ENCODE measurements at regions not wholly inside any gene's neighbourhood (a gene's known extent, or its start where the extent isn't known, plus 50 kb on each side); places are given as distances from the start of the nearest gene placed in this dataset.

- TF ChIP-seq ZNF532 (CRISPR knock-in tag; IDR thresholded peaks at IDR 0.05; ENCODE audit: borderline replicate concordance), result no peak
- TF ChIP-seq JUN (CRISPR knock-in tag; IDR thresholded peaks at IDR 0.05), result no peak
- TF ChIP-seq E2F4 (CRISPR knock-in tag; IDR thresholded peaks at IDR 0.05; ENCODE audit: borderline replicate concordance, low read depth), result no peak
- no peak for TF ChIP-seq ATF1 (CRISPR knock-in tag; IDR thresholded peaks at IDR 0.05)
- no peak for TF ChIP-seq GRHL2 (CRISPR knock-in tag; IDR thresholded peaks at IDR 0.05; ENCODE audit: insufficient replicate concordance, severe bottlenecking)
- TF ChIP-seq USF1 (CRISPR knock-in tag; IDR thresholded peaks at IDR 0.05), result no peak
- TF ChIP-seq ATF2 (CRISPR knock-in tag; IDR thresholded peaks at IDR 0.05; ENCODE audit: borderline replicate concordance, low read depth), result no peak
These were observed 801.0 kb downstream of the NR2F1-AS1 start (continued) for GRCh38 chr5:92780057-92780456.

- H3K36me3 Mint-ChIP-seq, result no peaks in the 10 kb centered on the region
- H3K27ac Mint-ChIP-seq, result no peak overlapping the region
- H3K27me3 Mint-ChIP-seq (ENCODE audit: low read depth), result no peaks in the 10 kb centered on the region
- H3K9me3 Mint-ChIP-seq, result 0 out of 2 replicates have a peak, but pooled peaks cover 2% of the 10 kb centered on the region
- H3K4me1 Mint-ChIP-seq, result peaks cover 35% of the 10 kb centered on the region
- ChIA-PET POLR2A (no interaction called here), CTCF (no interaction called here)
- ATAC-seq (no peak), DNase-seq (ENCODE audit: low spot score) (no peak)
- H3K4me3 Mint-ChIP-seq, result no peak overlapping the region
- TF ChIP-seq STAT6 (CRISPR knock-in tag; conservative IDR thresholded peaks at IDR 0.05; ENCODE audit: low read depth) (no peak), MLX (CRISPR knock-in tag; IDR thresholded peaks at IDR 0.05) (no peak), FOXJ3 (CRISPR knock-in tag; IDR thresholded peaks at IDR 0.05; ENCODE audit: borderline replicate concordance) (no peak), CDX4 (CRISPR knock-in tag; IDR thresholded peaks at IDR 0.05; ENCODE audit: borderline replicate concordance) (no peak), ZNF416 (CRISPR knock-in tag; IDR thresholded peaks at IDR 0.05) (no peak), ZNF532 (CRISPR knock-in tag; IDR thresholded peaks at IDR 0.05; ENCODE audit: borderline replicate concordance) (no peak), E2F1 (CRISPR knock-in tag; IDR thresholded peaks at IDR 0.05) (no peak), NR2C2 (CRISPR knock-in tag; IDR thresholded peaks at IDR 0.05) (no peak), ERG (CRISPR knock-in tag; IDR thresholded peaks at IDR 0.05) (no peak)
These were observed 801.5 kb downstream of the NR2F1-AS1 start for GRCh38 chr5:92779536-92779935.
